H4 (cell line): ENCODE measurements at regions not wholly inside any gene's neighbourhood (a gene's known extent, or its start where the extent isn't known, plus 50 kb on each side); places are given as distances from the start of the nearest gene placed in this dataset.
"Not testable (repeated sequence)": the region's sequence is repeated elsewhere in the genome, so short reads cannot be mapped to it uniquely, and the experiment has no call there.

ENCODE experiments used
- DNase-seq: peaks from one replicate; pipeline ENCODE4 v3.0.0-alpha.2; 2015; ENCODE audit warnings: low spot score

DNA sequence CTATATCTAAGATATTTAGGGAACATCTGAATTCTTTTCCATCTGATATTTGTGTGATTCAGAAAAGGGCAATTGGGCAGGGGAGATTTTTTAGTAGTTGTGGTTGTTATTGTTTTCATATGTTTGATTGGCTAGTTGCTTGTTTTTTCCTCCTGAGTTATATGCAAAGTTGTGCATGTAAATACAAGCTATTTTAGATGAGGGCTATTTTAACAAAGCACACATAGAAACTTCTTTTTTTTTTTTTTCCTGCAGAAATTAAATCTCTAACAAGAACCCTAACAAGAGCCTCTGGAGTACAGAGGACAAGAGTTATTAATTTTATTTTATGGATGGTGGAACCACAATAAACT is 559.1 kb downstream of the CETN3 start:
- no peak for DNase-seq

- no peak for DNase-seq
These were observed 559.6 kb downstream of the CETN3 start for GRCh38 chr5:89849830-89850512.

DNA sequence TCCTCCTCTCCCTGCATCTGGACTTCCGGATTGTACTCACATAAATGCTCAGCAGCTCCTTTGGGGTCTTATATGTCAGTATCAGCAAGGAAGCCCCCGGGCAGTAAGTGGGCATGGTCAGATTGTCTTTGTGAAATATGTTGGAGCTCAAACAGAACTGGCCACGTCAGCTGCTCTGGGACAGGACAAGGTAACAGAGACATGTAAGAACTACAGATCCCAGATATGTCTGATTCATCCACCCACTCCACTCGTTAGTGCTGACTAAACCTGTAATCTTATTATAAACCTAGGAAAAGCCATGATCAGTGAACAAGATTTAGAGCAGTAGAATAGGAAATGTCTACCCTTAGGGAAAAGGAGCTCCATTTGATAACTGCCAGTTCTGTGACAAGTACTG is 561.8 kb downstream of the CETN3 start:
- DNase-seq: no peak

DNA sequence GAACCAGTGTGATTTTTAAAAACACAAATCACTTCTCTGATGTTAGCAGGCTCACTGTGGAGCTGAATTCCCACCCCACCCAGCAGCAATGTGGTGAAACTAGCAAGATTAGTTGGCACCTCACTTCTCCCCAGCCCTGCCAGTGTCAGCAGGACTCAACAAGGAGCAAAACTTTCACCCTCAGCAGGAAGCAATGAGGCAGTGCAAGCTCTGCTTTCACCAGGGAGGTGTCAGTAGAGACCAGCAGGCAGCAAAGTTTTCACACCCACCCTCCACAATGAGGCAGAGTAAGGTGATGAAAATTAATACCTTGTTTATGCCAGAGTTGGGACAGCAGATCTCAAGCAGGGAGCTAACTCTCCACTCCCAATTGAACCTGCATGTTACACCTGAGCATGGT is 565.0 kb downstream of the CETN3 start:
- DNase-seq: no peak

- DNase-seq: no peak
These were observed 567.0 kb downstream of the CETN3 start for GRCh38 chr5:89842531-89842930.

DNA sequence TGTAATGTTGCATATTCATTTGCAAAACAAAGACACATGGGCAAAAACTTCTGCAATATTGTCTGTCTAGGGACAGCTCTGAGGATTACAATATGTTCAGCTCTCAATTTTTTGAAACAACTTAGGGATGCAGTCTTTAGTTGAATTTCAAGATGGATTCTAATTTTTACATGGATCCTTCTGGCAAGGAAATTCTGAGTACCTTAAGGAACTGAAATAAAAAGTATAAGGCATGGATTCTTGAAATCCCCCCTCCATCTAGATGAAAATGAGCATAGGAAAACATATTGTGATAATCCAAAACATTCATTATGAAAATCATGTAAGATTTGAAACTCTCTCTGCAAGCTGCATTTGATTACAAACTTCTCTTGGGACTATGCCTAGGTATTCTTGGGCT is 568.6 kb downstream of the CETN3 start:
- no peak for DNase-seq

DNA sequence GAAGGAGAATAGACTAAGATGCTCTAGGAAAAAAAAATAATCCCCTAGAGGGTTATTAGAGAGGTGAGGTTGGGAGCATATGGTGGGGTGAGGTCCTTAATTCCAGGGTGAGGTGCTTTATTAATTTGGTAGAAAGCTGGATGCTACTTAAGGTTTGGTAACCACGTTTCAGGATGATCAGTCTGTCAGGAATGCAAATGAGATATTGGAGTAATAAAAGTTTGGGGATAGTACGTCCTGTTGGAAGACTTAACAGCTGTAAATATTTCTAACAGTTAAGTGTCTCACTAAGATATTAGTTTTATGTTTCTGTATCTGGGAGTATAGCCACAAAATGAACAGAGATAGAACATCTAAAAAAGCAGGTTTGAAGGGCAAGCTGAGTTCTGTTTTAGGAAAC is 578.9 kb downstream of the CETN3 start:
- DNase-seq: no peak

DNA sequence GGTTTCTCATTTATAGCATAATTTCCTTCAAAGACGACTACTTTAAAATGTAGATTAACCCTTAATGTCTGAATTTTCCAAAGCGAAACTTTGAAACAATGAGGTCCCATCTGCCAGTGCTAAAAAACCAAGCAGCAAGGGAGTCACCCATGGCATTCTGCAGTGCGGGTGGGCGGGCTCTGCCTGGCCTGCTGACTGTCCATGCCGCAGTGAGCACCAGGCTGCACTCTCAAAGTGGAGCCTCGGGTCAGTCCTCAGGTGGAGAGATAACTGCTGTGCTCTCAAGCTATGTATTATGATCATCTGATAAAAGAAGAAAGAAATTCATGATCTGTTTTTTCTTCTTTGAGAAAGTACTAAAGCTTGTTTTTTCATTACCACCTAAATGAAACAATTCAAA is 581.6 kb downstream of the CETN3 start:
- DNase-seq: no peak

DNA sequence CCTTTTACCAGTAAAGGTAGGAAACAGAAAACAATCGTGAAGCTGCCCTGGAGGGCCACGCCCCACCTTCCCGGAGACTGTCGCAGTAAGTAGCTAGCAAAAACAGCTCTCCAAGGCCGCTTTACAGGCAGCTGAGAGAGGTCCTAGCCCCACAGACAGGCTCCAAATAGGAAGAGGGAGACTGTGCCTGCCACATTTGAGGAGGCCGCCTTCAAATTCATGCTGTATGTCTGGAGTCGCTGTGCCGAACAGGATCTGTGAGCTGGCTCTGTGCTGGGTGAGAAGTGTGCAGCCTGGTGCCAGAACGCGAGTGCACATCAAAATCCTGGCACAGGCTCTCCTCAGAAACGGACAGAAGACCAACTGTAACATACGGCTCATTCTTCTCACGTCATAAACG is 582.2 kb downstream of the CETN3 start:
- DNase-seq: no peak

GRCh38 chr5:89826938-89827337 is 582.6 kb downstream of the CETN3 start:
- no peak for DNase-seq

- DNase-seq: no peak
These were observed 586.5 kb downstream of the CETN3 start for GRCh38 chr5:89823046-89823445.

- DNase-seq: no peak
These were observed 591.7 kb downstream of the CETN3 start for GRCh38 chr5:89817841-89818240.

- DNase-seq: no peak
These were observed 593.5 kb downstream of the CETN3 start for GRCh38 chr5:89816038-89816437.

- DNase-seq: not testable (repeated sequence)
These were observed 608.8 kb downstream of the CETN3 start for GRCh38 chr5:89800735-89801134.

GRCh38 chr5:89794504-89794903 is 615.1 kb downstream of the CETN3 start:
- DNase-seq: not testable (repeated sequence)

DNA sequence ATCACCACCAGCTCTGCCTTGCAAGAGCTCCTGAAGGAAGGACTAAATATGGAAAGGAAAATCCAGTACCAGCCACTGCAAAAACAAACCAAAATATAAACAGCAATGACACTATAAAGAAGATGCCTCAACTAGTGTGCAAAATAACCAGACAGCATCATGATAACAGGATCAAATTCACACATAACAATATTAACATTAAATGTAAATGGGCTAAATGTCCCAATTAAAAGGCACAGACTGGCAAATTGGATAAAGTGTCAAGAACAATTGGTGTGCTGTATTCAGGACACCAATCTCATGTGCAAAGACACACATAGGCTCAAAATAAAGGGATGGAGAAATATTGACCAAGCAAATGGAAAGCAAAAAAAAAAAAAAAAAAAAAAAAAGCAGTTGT is 629.8 kb downstream of the CETN3 start:
- not testable (repeated sequence) for DNase-seq

- no peak for DNase-seq
These were observed 631.8 kb downstream of the CETN3 start for GRCh38 chr5:89777758-89778157.

- peak; percentile 58 for DNase-seq
These were observed 639.6 kb downstream of the CETN3 start for GRCh38 chr5:89769975-89770374.

- no peak for DNase-seq
These were observed 649.8 kb downstream of the CETN3 start for GRCh38 chr5:89759802-89760201.

GRCh38 chr5:89758146-89758545 is 651.4 kb downstream of the CETN3 start:
- no peak for DNase-seq

DNA sequence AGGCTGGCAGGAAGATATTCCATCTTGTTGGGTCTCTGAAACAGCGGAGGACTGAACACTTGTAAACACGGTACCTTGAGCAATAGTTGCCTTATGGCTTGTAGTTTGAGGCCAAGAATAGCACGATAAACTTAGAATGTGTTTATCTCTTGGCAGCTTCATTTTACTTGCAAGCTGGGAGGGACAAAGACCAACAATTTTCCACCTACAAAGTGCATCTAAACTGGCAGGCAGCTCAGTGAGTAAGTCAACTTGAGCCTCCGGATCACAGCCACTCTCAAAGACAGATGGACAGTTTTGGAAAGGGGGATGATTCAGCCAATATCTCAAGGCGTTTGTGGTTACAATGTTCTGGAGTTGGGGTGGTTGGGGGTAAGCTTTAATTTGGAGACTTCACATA is 652.6 kb downstream of the CETN3 start:
- DNase-seq: peak; percentile 42

DNA sequence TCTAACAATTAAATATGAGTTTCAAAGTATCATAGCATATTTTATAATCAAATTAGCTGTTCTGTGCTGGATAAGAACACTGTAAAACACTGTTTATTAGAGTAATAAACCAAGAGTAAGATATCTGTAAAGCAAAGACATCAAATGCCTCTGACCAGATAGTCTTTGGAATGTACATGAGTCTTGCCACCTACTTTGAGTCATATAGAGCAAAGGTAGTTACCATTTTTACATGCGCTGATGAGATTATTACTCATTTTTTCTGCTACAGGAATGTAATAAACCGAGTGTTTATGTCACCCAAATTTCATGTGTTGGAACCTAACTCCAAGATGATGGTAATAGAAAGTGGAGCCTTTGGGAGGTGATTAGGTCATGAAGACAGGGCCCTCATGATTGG is 654.5 kb downstream of the CETN3 start:
- DNase-seq: no peak

- DNase-seq: peak; percentile 40
These were observed 674.5 kb downstream of the CETN3 start for GRCh38 chr5:89735082-89735481.

- no peak for DNase-seq
These were observed 675.8 kb downstream of the CETN3 start for GRCh38 chr5:89733772-89734171.
